Ectodermal cell (in vitro differentiated cells): ENCODE measurements at regions not wholly inside any gene's neighbourhood (a gene's known extent, or its start where the extent isn't known, plus 50 kb on each side); places are given as distances from the start of the nearest gene placed in this dataset.

Experiments used
- H3K27ac ChIP-seq: 2 replicates; pipeline ENCODE4 v1.7.0; 2013; ENCODE audit warnings: mild to moderate bottlenecking, low read depth, low read length; ENCODE audit not compliant: insufficient read depth, poor library complexity, severe bottlenecking
- H3K27me3 ChIP-seq: 2 replicates; pipeline ENCODE4 v1.7.0; 2013; ENCODE audit warnings: mild to moderate bottlenecking, low read length; ENCODE audit not compliant: insufficient read depth, control insufficient read depth, poor library complexity, severe bottlenecking
- H3K36me3 ChIP-seq: one replicate; pipeline ENCODE4 v1.7.0; 2013; ENCODE audit warnings: low read length; ENCODE audit not compliant: control insufficient read depth, insufficient read depth
- H3K4me1 ChIP-seq: one replicate; pipeline ENCODE4 v1.7.0; 2013; ENCODE audit warnings: low read length; ENCODE audit not compliant: control insufficient read depth, insufficient read depth
- H3K4me3 ChIP-seq: 2 replicates; pipeline ENCODE4 v1.7.0; 2013; ENCODE audit warnings: low read depth, low read length, control low read depth; ENCODE audit not compliant: insufficient read depth
- H3K9me3 ChIP-seq: 2 replicates; pipeline ENCODE4 v1.7.0; 2013; ENCODE audit warnings: mild to moderate bottlenecking, low read length, moderate library complexity; ENCODE audit not compliant: control insufficient read depth
- WGBS, 2 experiments: methylation state at CpG; one replicate each; pipeline ENCODE4 v1.1.7; 2013; ENCODE audit warnings: missing lambda C conversion rate in 2 of 2; 5-methylcytosine and 5-hydroxymethylcytosine counted together

- no peaks in the 10 kb centered on the region for H3K9me3 ChIP-seq
- no peaks in the 10 kb centered on the region for H3K27me3 ChIP-seq
- H3K27ac ChIP-seq: no peak overlapping the region
- 87 to 89% methylated on average over 10 to 12 of the region's 13 CpGs for WGBS, 2 experiments
- no peaks in the 10 kb centered on the region for H3K4me1 ChIP-seq
- no peaks in the 10 kb centered on the region for H3K36me3 ChIP-seq
- H3K4me3 ChIP-seq: no peak overlapping the region
Measured at GRCh38 chrX:38902972-38903492, 101.8 kb downstream of the MID1IP1 start.

GRCh38 chrX:38916801-38917200, 115.5 kb downstream of the MID1IP1 start:
- Histone ChIP-seq H3K27me3 (no peaks in the 10 kb centered on the region), H3K36me3 (no peaks in the 10 kb centered on the region), H3K4me1 (no peaks in the 10 kb centered on the region), H3K27ac (no peak overlapping the region), H3K4me3 (no peak overlapping the region), H3K9me3 (no peaks in the 10 kb centered on the region)
- WGBS, 2 experiments: 86 to 94% methylated on average over 6 of the region's 6 CpGs

- WGBS, 2 experiments: 92 to 96% methylated on average over 2 to 4 of the region's 4 CpGs
- Histone ChIP-seq H3K9me3 (no peaks in the 10 kb centered on the region), H3K4me1 (no peaks in the 10 kb centered on the region), H3K36me3 (no peaks in the 10 kb centered on the region), H3K27me3 (no peaks in the 10 kb centered on the region), H3K27ac (no peak overlapping the region), H3K4me3 (no peak overlapping the region)
Measured at GRCh38 chrX:38917954-38918353, 116.7 kb downstream of the MID1IP1 start.

- Histone ChIP-seq H3K9me3 (no peaks in the 10 kb centered on the region), H3K27ac (no peak overlapping the region), H3K4me3 (no peak overlapping the region), H3K27me3 (no peaks in the 10 kb centered on the region), H3K36me3 (no peaks in the 10 kb centered on the region), H3K4me1 (no peaks in the 10 kb centered on the region)
- WGBS, 2 experiments: 86 to 92% methylated on average over 1 of the region's 2 CpGs
Measured at GRCh38 chrX:38919202-38919601, 117.9 kb downstream of the MID1IP1 start.

GRCh38 chrX:38919853-38920528, 118.7 kb downstream of the MID1IP1 start:
- Histone ChIP-seq H3K27me3 (no peaks in the 10 kb centered on the region), H3K4me1 (no peaks in the 10 kb centered on the region), H3K27ac (no peak overlapping the region), H3K36me3 (no peaks in the 10 kb centered on the region), H3K4me3 (no peak overlapping the region), H3K9me3 (no peaks in the 10 kb centered on the region)
- 96 to 98% methylated on average over 5 of the region's 5 CpGs for WGBS, 2 experiments

GRCh38 chrX:38923451-38923969, 122.3 kb downstream of the MID1IP1 start:
- H3K9me3 ChIP-seq: no peaks in the 10 kb centered on the region
- no peaks in the 10 kb centered on the region for H3K36me3 ChIP-seq
- no peak overlapping the region for H3K27ac ChIP-seq
- H3K4me3 ChIP-seq: no peak overlapping the region
- no peaks in the 10 kb centered on the region for H3K4me1 ChIP-seq
- no peaks in the 10 kb centered on the region for H3K27me3 ChIP-seq
- WGBS, 2 experiments: 90 to 100% methylated on average over 2 of the region's 3 CpGs

GRCh38 chrX:38927592-38927991, 126.3 kb downstream of the MID1IP1 start:
- 89 to 100% methylated on average over 2 to 3 of the region's 3 CpGs for WGBS, 2 experiments
- Histone ChIP-seq H3K27me3 (no peaks in the 10 kb centered on the region), H3K36me3 (no peaks in the 10 kb centered on the region), H3K27ac (no peak overlapping the region), H3K4me3 (no peak overlapping the region), H3K9me3 (no peaks in the 10 kb centered on the region), H3K4me1 (no peaks in the 10 kb centered on the region)

- 82% methylated on average over 2 of the region's 2 CpGs for WGBS, 2 experiments
- H3K36me3 ChIP-seq: no peaks in the 10 kb centered on the region
- no peaks in the 10 kb centered on the region for H3K9me3 ChIP-seq
- H3K4me1 ChIP-seq: no peaks in the 10 kb centered on the region
- H3K27me3 ChIP-seq: no peaks in the 10 kb centered on the region
- no peak overlapping the region for H3K27ac ChIP-seq
- H3K4me3 ChIP-seq: no peak overlapping the region
Measured at GRCh38 chrX:38929966-38930421, 128.7 kb downstream of the MID1IP1 start.

GRCh38 chrX:38930474-38930873, 129.2 kb downstream of the MID1IP1 start:
- WGBS, 2 experiments: 0% methylated on average over 1 of the region's 2 CpGs
- H3K4me1 ChIP-seq: no peaks in the 10 kb centered on the region
- H3K9me3 ChIP-seq: no peaks in the 10 kb centered on the region
- no peaks in the 10 kb centered on the region for H3K36me3 ChIP-seq
- H3K27me3 ChIP-seq: no peaks in the 10 kb centered on the region
- H3K27ac ChIP-seq: no peak overlapping the region
- no peak overlapping the region for H3K4me3 ChIP-seq

- whole genome bisulfite sequencing, 2 experiments: 90 to 100% methylated on average over 3 of the region's 4 CpGs
- H3K4me3 ChIP-seq: no peak overlapping the region
Measured at GRCh38 chrX:38935561-38935960, 134.3 kb downstream of the MID1IP1 start.

More at GRCh38 chrX:38935561-38935960, 134.3 kb downstream of the MID1IP1 start:
- H3K27ac ChIP-seq: no peak overlapping the region
- H3K36me3 ChIP-seq: no peaks in the 10 kb centered on the region
- H3K4me1 ChIP-seq: no peaks in the 10 kb centered on the region
- no peaks in the 10 kb centered on the region for H3K27me3 ChIP-seq
- no peaks in the 10 kb centered on the region for H3K9me3 ChIP-seq
